Left ventricle myocardium superior (tissue), 1 donor: ENCODE measurements at regions not wholly inside any gene's neighbourhood (a gene's known extent, or its start where the extent isn't known, plus 50 kb on each side); places are given as distances from the start of the nearest gene placed in this dataset.

Source experiments
- ATAC-seq: fragments of 200-7000 bp; cut with Tn5 transposase; one replicate; pipeline ENCODE4 v1.9.1; 2020; ENCODE audit warnings: mild to moderate bottlenecking, moderate library complexity
- DNase-seq: peaks from one replicate; pipeline ENCODE4 v3.0.0-alpha.2; 2020
- intact Hi-C: fragments of 100-400 bp; cut with micrococcal nuclease; formaldehyde crosslinking; loops from one replicate; pipeline ENCODE4 v1.11.0; 2022
- donor health status: DM: no; HTN: yes; CAD: no; lungs with severe emphysema.

DNA sequence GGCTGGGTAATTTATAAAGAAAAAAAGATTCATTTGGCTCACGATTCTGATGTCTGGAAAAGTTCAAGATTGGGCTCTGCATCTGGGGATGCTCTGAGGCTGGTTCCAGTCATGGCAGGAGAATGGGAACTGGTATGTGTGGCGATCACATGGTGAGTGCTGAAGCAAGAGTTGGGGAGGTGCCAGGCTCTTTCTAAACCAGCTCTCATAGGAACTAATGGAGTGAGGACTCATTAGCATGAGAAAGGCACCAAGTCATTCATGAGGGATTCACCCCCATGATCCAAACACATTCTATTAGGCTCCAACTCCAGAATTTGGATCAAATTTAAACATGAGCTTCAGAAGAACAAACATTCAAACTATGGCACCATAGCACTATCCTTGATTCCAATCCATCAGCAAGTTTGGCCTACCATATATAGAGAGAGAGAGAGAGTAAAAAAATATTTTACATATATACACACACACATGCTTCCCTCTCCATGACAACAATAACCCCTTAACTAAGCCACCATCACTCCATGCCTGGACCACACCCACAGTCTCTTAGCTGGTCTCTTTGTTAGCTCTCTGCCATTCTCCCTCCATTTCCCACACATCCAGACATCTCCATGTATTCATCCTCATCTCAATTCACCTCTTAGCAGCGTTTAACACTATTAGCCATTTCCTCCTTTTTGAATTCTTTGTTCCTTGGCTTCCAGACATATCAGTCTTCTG, 57.9 kb downstream of the NPY start:
- intact Hi-C loops = no loop called here
- DNase-seq (no peak), ATAC-seq (no peak)

DNA sequence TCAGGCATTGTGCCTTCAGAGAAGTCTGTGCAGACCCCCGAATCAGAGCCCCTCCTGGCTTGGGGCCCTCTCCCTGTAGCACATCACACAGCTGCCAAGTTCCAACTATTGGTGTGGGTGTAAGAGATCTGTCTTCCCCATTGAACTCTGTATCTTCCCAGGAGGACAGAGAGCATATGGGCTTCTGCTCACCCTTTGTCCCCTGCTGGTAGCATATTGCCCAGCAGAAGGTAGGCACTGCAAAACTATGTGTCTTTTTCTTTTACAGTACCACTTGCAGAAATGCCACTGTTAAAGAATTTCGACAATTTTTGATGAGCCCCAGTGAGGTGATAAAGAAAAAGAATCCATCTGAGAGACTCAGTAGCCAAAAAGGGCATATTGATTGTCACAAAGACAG, 59.6 kb downstream of the NPY start:
- no peak for DNase-seq
- intact Hi-C loops = no loop called here
- ATAC-seq = no peak

DNA sequence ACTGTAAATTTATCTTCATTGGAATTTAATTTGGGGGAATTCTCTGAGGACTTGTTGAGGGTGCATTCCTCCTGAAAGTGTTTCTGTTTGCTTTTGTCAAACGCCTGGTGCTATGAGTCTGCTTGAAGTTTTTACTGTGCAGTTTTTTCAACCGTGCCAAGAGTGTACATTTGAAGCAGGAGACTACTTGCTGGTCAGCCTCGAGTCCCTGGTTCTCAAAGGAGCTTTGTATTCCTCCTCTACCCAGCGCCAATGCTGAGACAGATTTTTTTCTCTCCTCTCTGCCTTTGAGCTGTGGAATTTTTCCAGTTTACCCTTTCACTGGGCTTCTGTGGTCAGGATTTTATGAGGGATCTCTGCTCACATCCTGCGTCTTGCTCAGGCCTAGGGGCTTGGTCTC, 62.1 kb downstream of the NPY start:
- no peak for DNase-seq
- no peak for ATAC-seq
- intact Hi-C loops = no loop called here

DNA sequence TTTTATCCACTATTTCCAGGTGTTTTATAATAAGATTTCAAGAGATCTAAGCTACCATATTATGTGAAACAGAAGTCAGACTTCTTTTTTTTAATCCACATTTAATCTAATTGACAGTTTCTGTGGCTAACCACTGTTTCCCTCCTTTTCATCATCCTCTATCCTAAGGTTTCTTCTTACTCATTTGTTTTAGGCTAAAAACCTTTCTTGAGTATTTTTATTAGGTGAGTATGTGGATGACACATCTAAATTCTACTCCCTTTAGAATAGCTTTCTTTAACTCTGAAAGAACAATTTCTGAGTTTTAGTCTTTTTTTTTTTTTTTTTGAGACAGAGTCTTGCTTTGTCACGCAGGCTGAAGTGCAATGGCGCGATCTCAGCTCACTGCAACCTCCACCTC, 62.7 kb downstream of the NPY start:
- no peak for DNase-seq
- intact Hi-C loops = no loop called here
- ATAC-seq = no peak

DNA sequence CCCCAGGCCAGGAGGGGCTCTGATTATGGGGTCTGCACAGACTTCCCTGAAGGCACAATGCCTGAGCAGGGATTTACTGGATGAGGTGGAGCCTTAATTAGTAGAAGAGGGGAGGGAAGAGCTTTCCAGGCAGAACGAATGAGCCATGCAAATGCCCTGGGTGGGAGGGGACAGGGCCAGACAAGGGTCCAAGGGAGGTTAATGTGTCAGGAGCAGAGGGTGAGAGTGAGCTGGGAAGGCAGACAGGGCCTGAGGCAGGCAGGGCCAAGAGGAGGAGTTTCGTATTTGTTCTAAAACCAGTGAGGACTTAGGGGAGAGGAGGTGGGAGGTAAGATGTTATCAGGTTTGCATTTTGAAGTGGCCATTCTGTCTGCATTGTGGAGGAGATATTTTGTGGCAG, 65.3 kb downstream of the NPY start:
- intact Hi-C loops = no loop called here
- ATAC-seq (no peak), DNase-seq (no peak)

DNA sequence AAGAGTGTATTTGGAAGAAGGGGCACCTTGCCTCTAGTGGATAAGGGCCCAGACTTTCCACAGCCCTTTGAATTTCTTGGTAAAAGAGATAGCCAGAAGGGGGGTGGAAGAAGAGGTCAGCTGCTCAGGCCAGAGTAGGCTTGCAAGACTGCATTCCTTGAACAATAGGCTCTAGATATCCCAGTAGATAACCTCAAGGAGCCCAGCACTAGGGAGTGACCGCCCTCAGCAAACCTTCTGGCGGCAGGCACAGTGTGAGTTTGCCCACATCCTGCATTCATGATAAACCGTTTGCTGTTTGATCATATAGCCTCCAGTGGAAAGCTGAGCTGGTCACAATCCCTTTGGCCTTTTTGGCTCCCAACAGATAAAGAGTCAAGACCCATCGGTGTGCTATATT, 70.5 kb downstream of the NPY start:
- intact Hi-C loops = no loop called here
- DNase-seq (no peak), ATAC-seq (no peak)

DNA sequence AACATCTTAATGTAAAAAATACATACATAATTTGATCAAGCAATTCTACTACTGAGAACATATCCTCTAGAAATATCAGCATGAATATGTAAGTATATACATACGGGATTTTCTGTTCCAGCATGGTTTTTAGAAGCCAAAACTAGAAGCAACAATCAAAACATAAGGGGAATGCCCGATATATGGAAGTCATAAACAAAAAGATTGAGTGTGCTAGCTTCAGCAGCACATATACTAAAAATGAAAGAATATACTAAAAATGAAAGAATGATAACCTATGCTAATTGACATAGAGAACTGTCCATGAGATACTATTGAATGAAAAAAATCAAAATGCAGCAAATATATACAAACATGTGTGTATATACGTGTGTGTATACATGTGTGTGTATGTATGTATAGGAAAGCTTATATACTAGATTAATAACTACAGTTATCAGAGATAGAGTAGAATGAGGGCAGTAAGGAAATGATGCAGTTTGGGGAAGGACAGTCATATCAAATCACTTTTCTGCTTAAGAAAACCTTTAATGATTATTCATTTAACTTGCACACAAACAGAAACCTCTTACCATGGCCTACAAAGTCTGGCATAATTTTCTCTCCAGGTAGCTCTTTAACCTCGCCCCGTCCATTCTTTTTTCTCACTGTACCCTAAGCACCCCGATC, 72.9 kb downstream of the NPY start:
- no peak for ATAC-seq
- intact Hi-C loops = no loop called here
- DNase-seq = no peak

DNA sequence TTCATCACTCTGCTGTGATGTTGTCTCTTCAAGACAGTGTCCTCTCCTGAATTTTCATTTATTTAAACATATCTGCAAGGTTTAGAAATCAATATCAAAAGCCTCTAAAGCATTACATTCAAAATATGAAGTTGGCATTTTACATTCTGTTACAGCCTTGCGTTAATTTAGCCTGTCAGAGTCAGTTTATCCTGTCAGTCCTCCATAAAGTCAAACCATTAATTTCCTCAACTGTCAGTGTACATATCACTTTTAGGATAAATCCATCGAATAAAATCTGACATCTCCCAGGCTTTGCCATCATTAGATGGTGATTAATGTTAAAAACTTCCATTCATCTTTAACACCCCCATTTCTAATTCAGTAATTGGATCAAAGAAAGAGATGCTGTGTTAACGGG, 77.0 kb downstream of the NPY start:
- no peak for ATAC-seq
- intact Hi-C loops = no loop called here
- no peak for DNase-seq

DNA sequence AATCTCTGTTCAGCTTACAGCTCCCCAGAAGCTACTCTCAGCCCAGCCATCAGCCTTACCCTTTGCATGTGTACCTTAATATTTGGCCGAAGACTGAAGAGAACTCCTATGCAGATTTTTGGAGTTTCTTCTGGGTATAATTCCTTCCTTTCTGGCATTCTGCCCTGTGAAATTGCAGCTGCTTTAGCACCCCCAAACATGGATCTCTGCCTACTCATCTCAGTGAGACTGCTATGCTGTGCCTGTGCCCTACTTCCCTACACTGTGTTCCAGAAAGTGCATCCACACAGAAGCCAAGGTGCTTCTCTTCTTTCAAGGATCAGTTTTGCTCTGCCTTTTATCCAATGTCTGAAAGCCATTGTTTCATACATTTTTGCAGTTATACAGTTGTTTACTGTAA, 81.6 kb downstream of the NPY start:
- intact Hi-C loops = no loop called here
- DNase-seq (no peak), ATAC-seq (no peak)

DNA sequence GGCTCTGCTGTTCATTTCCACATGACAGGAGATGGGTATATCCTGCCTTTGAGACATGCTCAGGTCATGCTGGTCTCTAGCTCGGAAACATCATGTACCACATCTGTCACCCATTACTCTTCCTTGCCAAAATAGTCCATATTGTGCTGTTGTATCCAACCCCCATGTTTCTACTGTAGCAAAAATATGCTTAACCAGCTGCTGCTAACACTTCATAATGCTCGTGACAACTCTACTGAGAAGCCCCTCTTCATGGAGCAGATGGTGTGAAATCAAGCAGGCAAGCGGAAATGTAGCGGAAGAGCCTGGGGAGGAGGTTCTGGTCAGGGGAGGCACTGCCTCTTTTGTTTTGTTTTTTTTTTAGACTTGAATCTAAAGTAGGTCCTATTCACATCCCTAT, 82.9 kb downstream of the NPY start:
- intact Hi-C loops = no loop called here
- DNase-seq (no peak), ATAC-seq (no peak)

DNA sequence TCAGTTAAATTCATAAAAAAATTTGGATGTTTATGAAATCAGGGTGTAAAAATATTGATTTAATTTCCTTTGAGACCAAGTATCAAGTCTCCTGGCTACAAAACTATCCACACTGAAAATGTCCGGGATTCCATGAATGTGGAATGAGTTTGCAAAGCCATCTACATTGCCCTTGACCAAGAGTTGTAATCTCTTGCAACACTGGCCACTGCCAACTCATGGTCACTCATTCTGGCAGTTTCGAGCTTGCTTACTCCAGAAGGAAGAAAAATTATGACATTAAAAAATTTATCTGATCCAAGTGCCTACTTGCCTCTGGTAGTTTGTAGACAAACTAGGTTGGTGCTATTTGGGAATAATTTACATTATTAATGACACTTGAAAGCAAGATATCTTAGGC, 84.2 kb downstream of the NPY start:
- no peak for ATAC-seq
- no peak for DNase-seq
- intact Hi-C loops = no loop called here

DNA sequence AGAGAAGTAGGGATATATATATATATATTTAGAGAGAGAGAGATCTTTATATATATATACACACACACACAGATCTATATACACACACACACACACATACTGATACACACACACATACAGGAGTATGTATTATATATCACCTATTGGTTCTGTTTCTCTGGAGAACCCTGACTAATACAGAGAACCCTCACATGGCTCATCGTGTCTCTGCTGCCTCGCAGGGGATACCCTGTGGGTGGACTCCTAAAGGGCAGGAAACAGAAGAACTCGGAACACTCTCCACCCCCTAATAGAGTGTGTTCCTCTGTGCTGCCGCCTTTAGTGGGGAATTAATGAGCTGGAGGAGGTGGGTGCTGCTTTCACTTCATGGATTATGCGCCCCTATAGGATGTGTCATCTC, 86.6 kb downstream of the NPY start:
- intact Hi-C loops = no loop called here
- DNase-seq (no peak), ATAC-seq (no peak)

DNA sequence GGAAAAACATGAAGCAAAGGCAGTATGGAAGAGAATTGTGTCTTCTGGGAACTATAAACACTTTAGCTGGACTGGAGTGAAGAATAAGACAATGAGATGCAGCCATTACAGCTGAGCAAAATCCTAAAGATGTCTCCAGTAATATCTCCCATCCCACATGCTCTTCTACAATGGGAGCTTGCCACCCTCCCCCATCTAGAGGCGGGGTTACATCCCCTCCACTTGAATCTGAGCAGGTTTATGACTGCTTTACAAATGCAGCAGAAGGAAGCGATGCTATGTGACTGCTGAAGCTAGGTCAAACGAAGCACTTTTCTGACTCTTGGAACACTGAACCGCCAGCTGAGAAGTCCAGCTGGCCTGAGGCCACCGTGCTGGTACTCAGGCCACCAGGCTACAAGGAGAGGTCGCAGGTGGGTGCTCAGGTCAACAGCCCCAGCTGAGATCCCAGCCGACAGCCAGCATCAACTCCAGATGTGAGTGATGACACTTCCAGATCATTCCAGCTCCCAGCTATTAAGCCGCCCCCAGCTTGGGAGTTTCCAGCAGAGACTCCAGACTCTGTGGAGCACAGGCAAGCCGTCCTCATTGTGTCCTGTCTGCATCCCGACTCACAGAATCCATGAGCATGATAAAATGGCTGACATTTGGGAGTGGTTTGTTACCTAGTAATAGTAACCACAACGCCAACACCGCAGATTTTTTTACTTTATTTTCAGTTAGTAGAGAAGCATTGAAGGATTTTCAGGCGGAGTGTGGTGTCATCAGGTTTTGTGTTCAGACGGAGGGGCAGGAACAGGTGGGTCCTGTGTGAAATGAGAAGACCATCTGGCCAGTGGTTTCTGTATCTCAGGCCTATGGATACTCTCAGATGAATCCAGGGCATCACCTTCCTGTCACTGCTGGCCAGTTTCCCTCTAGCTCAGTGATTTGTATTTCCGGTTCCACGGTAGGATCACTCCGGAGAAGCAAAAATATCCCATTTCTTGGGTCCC, 89.3 kb downstream of the NPY start:
- DNase-seq = no peak
- intact Hi-C loops = no loop called here
- no peak for ATAC-seq

DNA sequence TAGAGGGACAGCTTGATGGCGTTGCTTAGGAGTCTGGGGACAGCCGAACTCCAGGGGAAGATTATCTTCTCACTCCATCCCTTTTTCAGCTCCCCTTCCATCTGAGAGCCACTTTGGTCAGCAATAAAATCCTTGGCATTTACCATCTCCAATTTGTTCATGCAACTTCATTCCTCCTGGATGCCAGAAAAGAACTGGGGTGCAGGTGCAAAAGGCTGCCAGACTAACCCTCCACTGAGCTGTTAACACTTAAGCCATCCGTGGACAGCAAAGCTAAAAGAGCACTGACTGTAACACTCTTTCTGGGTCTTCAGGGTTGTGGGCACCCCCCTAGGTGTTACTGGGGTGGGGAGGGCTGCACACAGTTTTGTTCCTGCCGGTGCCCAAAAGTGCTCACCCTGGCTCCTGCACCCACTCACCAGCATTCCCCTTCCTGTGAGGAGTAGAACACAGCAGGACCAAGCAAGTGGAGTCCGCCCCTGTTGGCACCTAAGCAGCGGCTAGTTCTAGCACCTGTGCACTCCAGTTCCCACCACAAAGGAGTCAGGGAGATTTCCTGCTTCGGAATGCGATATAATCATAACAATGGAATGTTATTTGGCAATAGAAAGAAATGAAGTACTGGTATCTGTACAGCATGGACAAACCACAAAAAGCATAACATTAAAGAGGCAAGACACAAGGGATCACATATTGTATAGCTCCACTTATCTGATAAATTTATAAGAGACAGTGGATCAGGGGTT, 95.1 kb downstream of the NPY start:
- intact Hi-C loops = no loop called here
- no peak for DNase-seq
- no peak for ATAC-seq

DNA sequence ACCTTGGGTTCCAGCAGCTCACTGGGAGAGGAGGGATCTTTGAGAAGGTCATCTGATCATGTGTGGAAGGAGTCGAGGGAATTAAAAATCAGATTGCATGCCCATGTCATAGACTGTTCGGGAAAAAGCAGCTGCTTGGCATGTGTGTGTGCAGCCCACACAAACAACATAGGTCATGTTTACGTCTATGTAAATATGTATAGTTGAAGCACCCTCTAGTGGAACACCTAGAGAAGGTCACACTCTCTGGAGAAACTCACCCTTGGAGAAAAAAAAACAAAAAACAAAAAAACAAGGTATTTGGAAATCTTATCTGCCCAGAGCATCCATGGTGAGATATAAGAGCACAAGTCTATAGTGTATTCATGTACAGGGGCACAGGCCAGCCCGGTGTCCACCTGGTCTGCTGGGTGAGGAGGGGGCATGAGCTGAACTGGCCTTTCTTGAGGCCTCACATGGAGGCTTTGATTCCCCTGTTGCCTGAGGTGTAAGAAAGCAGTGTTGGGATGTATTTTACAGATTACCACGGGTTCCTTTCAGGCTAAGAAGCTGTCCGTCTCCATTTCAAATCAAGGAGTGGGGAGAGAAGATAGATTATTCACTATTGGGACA, 98.0 kb downstream of the NPY start:
- ATAC-seq = no peak
- DNase-seq = no peak
- intact Hi-C loops = no loop called here

DNA sequence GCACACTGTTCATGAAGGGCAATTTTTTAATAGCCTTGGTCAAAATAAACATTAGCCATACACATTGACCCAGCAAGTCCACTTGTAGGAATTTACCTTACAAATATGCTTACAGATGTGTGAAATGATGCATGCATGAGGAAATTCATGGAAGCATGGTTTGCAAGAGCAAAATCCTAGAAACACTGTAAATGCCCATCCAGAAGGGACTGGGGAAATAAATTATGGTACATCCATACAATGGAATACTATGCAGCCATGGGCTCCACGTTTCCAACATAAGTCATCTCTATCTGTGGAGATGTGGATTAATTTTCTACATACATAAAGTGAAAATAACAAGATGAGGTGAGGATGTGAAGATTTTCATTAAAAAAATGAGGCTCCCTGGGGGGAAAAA, 99.1 kb downstream of the NPY start:
- no peak for ATAC-seq
- intact Hi-C loops = no loop called here
- DNase-seq = no peak

DNA sequence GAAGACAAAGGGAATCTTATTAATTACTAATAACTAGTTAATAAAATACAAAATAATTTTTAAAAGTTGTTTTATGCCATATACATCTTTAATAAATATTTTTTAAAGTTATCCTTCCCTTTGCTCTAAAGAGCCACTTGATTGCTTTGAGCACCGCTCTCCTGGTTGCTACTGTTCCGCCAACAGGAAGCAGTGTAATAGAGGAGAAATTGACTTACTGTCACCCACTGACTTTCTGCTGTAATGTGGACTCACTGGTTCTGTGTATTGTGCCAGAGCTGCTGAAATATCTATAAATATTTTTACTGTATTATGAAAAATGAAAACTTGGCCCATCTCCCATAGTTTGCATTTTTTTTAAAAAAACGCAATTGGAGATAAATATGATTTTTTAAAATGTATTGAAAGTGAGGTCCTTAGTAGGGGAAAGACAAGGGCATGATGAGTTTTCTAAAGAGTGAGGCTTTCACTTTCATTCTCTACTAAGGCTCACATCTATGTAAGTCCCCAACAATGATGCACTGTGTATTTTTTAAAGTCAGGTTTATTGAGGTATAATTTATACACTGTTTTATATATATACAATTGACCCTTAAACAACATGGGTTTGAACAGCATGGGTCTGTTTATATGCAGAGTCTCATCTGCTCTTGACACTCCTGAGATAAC, 100.5 kb downstream of the NPY start:
- intact Hi-C loops = no loop called here
- DNase-seq = no peak
- ATAC-seq = no peak

DNA sequence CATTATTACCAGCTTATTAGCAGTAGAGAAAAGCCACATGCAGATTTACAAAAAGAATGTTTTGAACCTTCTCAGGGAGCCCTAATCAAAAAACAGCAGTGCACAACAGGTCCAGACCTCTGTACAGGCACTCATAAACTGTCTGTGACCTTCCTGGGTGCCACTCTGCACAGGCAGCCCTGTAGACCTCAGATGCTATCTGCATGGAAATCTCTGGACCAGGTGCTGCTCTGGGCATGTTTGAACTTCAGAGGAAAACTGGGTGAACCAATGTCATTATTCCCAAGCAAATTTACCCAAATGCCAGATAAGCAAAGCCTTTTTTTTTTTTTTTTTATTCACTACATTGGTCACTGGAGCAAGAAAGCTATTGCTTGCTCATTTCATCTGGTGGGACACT, 104.2 kb downstream of the NPY start:
- ATAC-seq (no peak), DNase-seq (no peak)
- intact Hi-C loops = no loop called here
